NCI-H187 (cell line): ENCODE measurements at regions not wholly inside any gene's neighbourhood (a gene's known extent, or its start where the extent isn't known, plus 50 kb on each side); places are given as distances from the start of the nearest gene placed in this dataset.
A peak's percentile ranks its signal among the peaks of the same experiment; 100 is the strongest.
"Not testable (repeated sequence)": the region's sequence is repeated elsewhere in the genome, so short reads cannot be mapped to it uniquely, and the experiment has no call there.

Experiments
- DNase-seq, 2 experiments: peaks; one replicate each; lab custom pipeline; 2025; lab: John Stamatoyannopoulos, UW

- no peak for DNase-seq
Observed at GRCh38 chr3:177624528-177625495, 427.5 kb upstream of the TBL1XR1 start.

GRCh38 chr3:177626045-177626444 is 428.8 kb upstream of the TBL1XR1 start:
- DNase-seq = no peak

GRCh38 chr3:177628095-177628719 is 430.9 kb upstream of the TBL1XR1 start:
- not testable (repeated sequence) for DNase-seq

GRCh38 chr3:177629276-177629675 is 432.0 kb upstream of the TBL1XR1 start:
- DNase-seq = no peak

GRCh38 chr3:177633671-177634207 is 436.5 kb upstream of the TBL1XR1 start:
- DNase-seq = no peak

- not testable (repeated sequence) for DNase-seq
Observed at GRCh38 chr3:177635601-177636106, 438.4 kb upstream of the TBL1XR1 start.

- peak; percentile 9 to 22 for DNase-seq
Observed at GRCh38 chr3:177640319-177640965, 443.2 kb upstream of the TBL1XR1 start.

GRCh38 chr3:177641206-177641605 is 443.9 kb upstream of the TBL1XR1 start:
- no peak for DNase-seq

- no peak for DNase-seq
Observed at GRCh38 chr3:177642042-177642803, 444.9 kb upstream of the TBL1XR1 start.

- DNase-seq = no peak
Observed at GRCh38 chr3:177642804-177643125, 445.5 kb upstream of the TBL1XR1 start.

- DNase-seq = no peak
Observed at GRCh38 chr3:177646749-177647148, 449.5 kb upstream of the TBL1XR1 start.

GRCh38 chr3:177647341-177647740 is 450.1 kb upstream of the TBL1XR1 start:
- DNase-seq = no peak

- no peak for DNase-seq
Observed at GRCh38 chr3:177647876-177648275, 450.6 kb upstream of the TBL1XR1 start.

GRCh38 chr3:177652556-177653291 is 455.4 kb upstream of the TBL1XR1 start:
- no peak for DNase-seq

GRCh38 chr3:177657243-177657642 is 460.0 kb upstream of the TBL1XR1 start:
- DNase-seq = no peak

GRCh38 chr3:177658354-177658753 is 461.1 kb upstream of the TBL1XR1 start:
- DNase-seq = no peak

- DNase-seq = not testable (repeated sequence)
Observed at GRCh38 chr3:177664380-177665103, 467.3 kb upstream of the TBL1XR1 start.

GRCh38 chr3:177665122-177665808 is 468.0 kb upstream of the TBL1XR1 start:
- DNase-seq = no peak

- DNase-seq = no peak
Observed at GRCh38 chr3:177672252-177672911, 475.1 kb upstream of the TBL1XR1 start.
